ENCODE measurements at regions not wholly inside any gene's neighbourhood (a gene's known extent, or its start where the extent isn't known, plus 50 kb on each side); places are given as distances from the start of the nearest gene placed in this dataset.

DNA sequence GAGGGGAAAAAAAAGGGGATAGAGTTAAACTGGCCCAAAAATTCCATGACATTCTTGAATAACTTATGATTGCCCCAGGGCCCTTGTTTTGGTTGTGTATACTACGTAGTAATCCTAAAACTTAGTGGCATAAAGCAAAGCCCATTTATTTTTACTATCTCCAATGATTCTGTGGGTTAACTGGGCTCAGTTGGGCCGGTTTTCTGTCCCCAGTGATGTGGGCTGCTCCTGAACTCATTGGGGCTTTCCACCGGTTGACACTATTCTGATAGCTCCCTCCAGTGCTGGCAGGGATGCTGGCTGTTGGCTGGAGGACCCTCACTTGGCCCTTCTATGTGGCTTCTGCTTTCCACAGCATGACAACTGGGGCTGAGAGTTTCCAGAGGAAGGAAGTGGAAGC, 60.0 kb upstream of the TGIF1 start:
- TF ChIP-seq, protein P1, sequence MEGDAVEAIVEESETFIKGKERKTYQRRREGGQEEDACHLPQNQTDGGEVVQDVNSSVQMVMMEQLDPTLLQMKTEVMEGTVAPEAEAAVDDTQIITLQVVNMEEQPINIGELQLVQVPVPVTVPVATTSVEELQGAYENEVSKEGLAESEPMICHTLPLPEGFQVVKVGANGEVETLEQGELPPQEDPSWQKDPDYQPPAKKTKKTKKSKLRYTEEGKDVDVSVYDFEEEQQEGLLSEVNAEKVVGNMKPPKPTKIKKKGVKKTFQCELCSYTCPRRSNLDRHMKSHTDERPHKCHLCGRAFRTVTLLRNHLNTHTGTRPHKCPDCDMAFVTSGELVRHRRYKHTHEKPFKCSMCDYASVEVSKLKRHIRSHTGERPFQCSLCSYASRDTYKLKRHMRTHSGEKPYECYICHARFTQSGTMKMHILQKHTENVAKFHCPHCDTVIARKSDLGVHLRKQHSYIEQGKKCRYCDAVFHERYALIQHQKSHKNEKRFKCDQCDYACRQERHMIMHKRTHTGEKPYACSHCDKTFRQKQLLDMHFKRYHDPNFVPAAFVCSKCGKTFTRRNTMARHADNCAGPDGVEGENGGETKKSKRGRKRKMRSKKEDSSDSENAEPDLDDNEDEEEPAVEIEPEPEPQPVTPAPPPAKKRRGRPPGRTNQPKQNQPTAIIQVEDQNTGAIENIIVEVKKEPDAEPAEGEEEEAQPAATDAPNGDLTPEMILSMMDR (conservative IDR thresholded peaks at IDR 0.05; ENCODE audit: low read length) = no peak
- no peak for TF ChIP-seq EZH2phosphoT487 (IDR thresholded peaks at IDR 0.05; ENCODE audit: borderline replicate concordance, low read depth, low read length)
